Skeletal muscle tissue (tissue), 3 donors: ENCODE measurements at regions not wholly inside any gene's neighbourhood (a gene's known extent, or its start where the extent isn't known, plus 50 kb on each side); places are given as distances from the start of the nearest gene placed in this dataset.
A peak's percentile ranks its signal among the peaks of the same experiment; 100 is the strongest.

Experiments used
- H3K27ac ChIP-seq: one replicate; pipeline ENCODE4 v1.7.0; 2013; ENCODE audit warnings: mild to moderate bottlenecking, low read depth, low read length, inconsistent platforms
- H3K27me3 ChIP-seq, 3 donors: one replicate each; pipeline ENCODE4 v1.7.0; 2013; ENCODE audit warnings: low read length in 3 of 3; ENCODE audit not compliant: control insufficient read depth in 3 of 3, insufficient read depth in 3 of 3
- H3K36me3 ChIP-seq, 3 donors: one replicate each; pipeline ENCODE4 v1.7.0; 2013; ENCODE audit warnings: low read length in 3 of 3; ENCODE audit not compliant: control insufficient read depth in 3 of 3, insufficient read depth in 3 of 3
- H3K4me1 ChIP-seq, 3 donors: one replicate each; pipeline ENCODE4 v1.7.0; 2013; ENCODE audit warnings: low read length in 3 of 3, mild to moderate bottlenecking in 3 of 3; ENCODE audit not compliant: control insufficient read depth in 3 of 3, insufficient read depth in 3 of 3
- H3K4me3 ChIP-seq, 3 donors: one replicate each; pipeline ENCODE4 v1.7.0; 2013; ENCODE audit warnings: low read length in 3 of 3
- H3K9ac ChIP-seq, 3 donors: one replicate each; pipeline ENCODE4 v1.7.0; 2013; ENCODE audit warnings: low read length in 3 of 3, mild to moderate bottlenecking in 3 of 3, moderate library complexity in 2 of 3, low read depth in 1 of 3
- H3K9me3 ChIP-seq, 3 donors: one replicate each; pipeline ENCODE4 v1.7.0; 2013; ENCODE audit warnings: low read length in 3 of 3; ENCODE audit not compliant: control insufficient read depth in 3 of 3
- donor health status: Osteomylitis.

- Histone ChIP-seq H3K27ac (no peak overlapping the region), H3K9ac (no peak overlapping the region), H3K36me3 (no peaks in the 10 kb centered on the region), H3K9me3 (no peaks in the 10 kb centered on the region), H3K27me3 (no peaks in the 10 kb centered on the region), H3K4me3 (no peak overlapping the region), H3K4me1 (peaks cover 0 to 12% (median 2%) of the 10 kb centered on the region in 3 donors)
Observed at GRCh38 chr10:10804061-10804460, 213.6 kb upstream of the CELF2 start.

- peak overlapping the region; percentile 15 for H3K27ac ChIP-seq
Observed at GRCh38 chr10:10804998-10805740, 212.5 kb upstream of the CELF2 start.

GRCh38 chr10:10807106-10807505 is 210.6 kb upstream of the CELF2 start:
- no peak overlapping the region for H3K27ac ChIP-seq
- H3K27me3 ChIP-seq = no peaks in the 10 kb centered on the region
- peaks cover 0 to 12% (median 2%) of the 10 kb centered on the region in 3 donors for H3K4me1 ChIP-seq
- no peak overlapping the region for H3K4me3 ChIP-seq
- H3K9ac ChIP-seq = no peak overlapping the region
- H3K36me3 ChIP-seq = no peaks in the 10 kb centered on the region
- no peaks in the 10 kb centered on the region for H3K9me3 ChIP-seq

More at GRCh38 chr10:10804998-10805740, 212.5 kb upstream of the CELF2 start:
- Histone ChIP-seq H3K9me3 (no peaks in the 10 kb centered on the region), H3K9ac (no peak overlapping the region), H3K36me3 (no peaks in the 10 kb centered on the region), H3K4me3 (no peak overlapping the region), H3K27me3 (no peaks in the 10 kb centered on the region), H3K4me1 (peaks cover 0 to 12% (median 2%) of the 10 kb centered on the region in 3 donors)

GRCh38 chr10:10811562-10811961 is 206.1 kb upstream of the CELF2 start:
- no peaks in the 10 kb centered on the region for H3K36me3 ChIP-seq
- H3K4me3 ChIP-seq = no peak overlapping the region
- no peaks in the 10 kb centered on the region for H3K27me3 ChIP-seq
- no peak overlapping the region for H3K9ac ChIP-seq
- H3K9me3 ChIP-seq = no peaks in the 10 kb centered on the region
- no peaks in the 10 kb centered on the region for H3K4me1 ChIP-seq
- H3K27ac ChIP-seq = no peak overlapping the region

- no peak overlapping the region for H3K4me3 ChIP-seq
- peak overlapping the region; percentile 33 for H3K27ac ChIP-seq
- no peak overlapping the region for H3K9ac ChIP-seq
- H3K4me1 ChIP-seq = no peaks in the 10 kb centered on the region
- no peaks in the 10 kb centered on the region for H3K9me3 ChIP-seq
- H3K27me3 ChIP-seq = no peaks in the 10 kb centered on the region
- H3K36me3 ChIP-seq = no peaks in the 10 kb centered on the region
Observed at GRCh38 chr10:10813656-10814055, 204.0 kb upstream of the CELF2 start.

- Histone ChIP-seq H3K27me3 (no peaks in the 10 kb centered on the region), H3K36me3 (no peaks in the 10 kb centered on the region), H3K9me3 (no peaks in the 10 kb centered on the region), H3K9ac (no peak overlapping the region), H3K4me3 (no peak overlapping the region), H3K4me1 (no peaks in the 10 kb centered on the region), H3K27ac (no peak overlapping the region)
Observed at GRCh38 chr10:10814069-10814468, 203.6 kb upstream of the CELF2 start.

GRCh38 chr10:10816447-10816846 is 201.2 kb upstream of the CELF2 start:
- no peak overlapping the region for H3K4me3 ChIP-seq
- H3K27me3 ChIP-seq = peaks cover 0 to 2% (median 0%) of the 10 kb centered on the region in 3 donors
- H3K4me1 ChIP-seq = no peaks in the 10 kb centered on the region
- H3K36me3 ChIP-seq = no peaks in the 10 kb centered on the region
- H3K27ac ChIP-seq = no peak overlapping the region
- no peaks in the 10 kb centered on the region for H3K9me3 ChIP-seq
- H3K9ac ChIP-seq = no peak overlapping the region

GRCh38 chr10:10817609-10818008 is 200.1 kb upstream of the CELF2 start:
- H3K27ac ChIP-seq = peak overlapping the region; percentile 25
- H3K9me3 ChIP-seq = no peaks in the 10 kb centered on the region
- no peaks in the 10 kb centered on the region for H3K36me3 ChIP-seq
- no peak overlapping the region for H3K9ac ChIP-seq
- H3K4me1 ChIP-seq = peaks cover 0 to 5% (median 4%) of the 10 kb centered on the region in 3 donors
- no peak overlapping the region for H3K4me3 ChIP-seq
- H3K27me3 ChIP-seq = peaks cover 0 to 2% (median 0%) of the 10 kb centered on the region in 3 donors

GRCh38 chr10:10818082-10818481 is 199.6 kb upstream of the CELF2 start:
- H3K36me3 ChIP-seq = no peaks in the 10 kb centered on the region
- no peak overlapping the region for H3K9ac ChIP-seq
- peak overlapping the region; percentile 49 for H3K27ac ChIP-seq
- peaks cover 0 to 2% (median 0%) of the 10 kb centered on the region in 3 donors for H3K27me3 ChIP-seq
- H3K4me3 ChIP-seq = no peak overlapping the region
- H3K4me1 ChIP-seq = peaks cover 0 to 5% (median 4%) of the 10 kb centered on the region in 3 donors
- H3K9me3 ChIP-seq = no peaks in the 10 kb centered on the region

GRCh38 chr10:10819206-10819856 is 198.3 kb upstream of the CELF2 start:
- Histone ChIP-seq H3K9me3 (no peaks in the 10 kb centered on the region), H3K9ac (no peak overlapping the region), H3K36me3 (no peaks in the 10 kb centered on the region), H3K27me3 (peaks cover 0 to 2% (median 0%) of the 10 kb centered on the region in 3 donors), H3K4me1 (peaks cover 0 to 5% (median 4%) of the 10 kb centered on the region in 3 donors), H3K4me3 (no peak overlapping the region), H3K27ac (peak overlapping the region; percentile 49)
